K562 (cell line): ENCODE measurements at regions not wholly inside any gene's neighbourhood (a gene's known extent, or its start where the extent isn't known, plus 50 kb on each side); places are given as distances from the start of the nearest gene placed in this dataset.

Experiments used
- ATF4 ChIP-seq: fragments of 450-650 bp; formaldehyde crosslinking; IDR thresholded peaks from 2 replicates; pipeline ENCODE4 v1.4.0; 2022; ENCODE audit warnings: mild to moderate bottlenecking, moderate library complexity
- CEBPB ChIP-seq: fragments of 450-650 bp; IDR thresholded peaks from 2 replicates; pipeline ENCODE4 v1.6.1; 2016; ENCODE audit warnings: missing genetic modification characterization, missing compliant biosample characterization
- CTCF ChIP-seq, 3 experiments: IDR thresholded peaks in 2 of 3; conservative IDR thresholded peaks in 1 of 3; 2 replicates each; pipeline ENCODE4 v1.5.1; 2011 to 2012; ENCODE audit warnings: low read length in 3 of 3, mild to moderate bottlenecking in 3 of 3, control low read depth in 2 of 3, improper control_type of control experiment in 1 of 3, inconsistent platforms in 1 of 3, low read depth in 1 of 3, mixed read lengths in 1 of 3, moderate library complexity in 1 of 3; ENCODE audit not compliant: insufficient read depth in 2 of 3
- DMBX1 ChIP-seq: fragments of 250-450 bp; sonication (Bioruptor Pico); IDR thresholded peaks from 2 replicates; pipeline ENCODE4 v1.8.0; 2022; ENCODE audit warnings: inconsistent platforms, mild to moderate bottlenecking, moderate library complexity, borderline replicate concordance
- EP300 ChIP-seq: IDR thresholded peaks from 2 replicates; pipeline ENCODE4 v1.6.1; 2012; ENCODE audit warnings: low read length, improper control_type of control experiment
- EZH2 ChIP-seq: IDR thresholded peaks from 2 replicates; pipeline ENCODE4 v1.6.1; 2012; ENCODE audit warnings: low read depth, mild to moderate bottlenecking, inconsistent platforms, low read length, borderline replicate concordance
- MLLT1 ChIP-seq, 2 experiments: fragments of 450-650 bp; IDR thresholded peaks; 2 replicates each; pipeline ENCODE4 v1.6.1; 2016
- MYC ChIP-seq, 2 experiments: fragments of 250-450 bp in 1 of 2; sonication (Bioruptor Pico) in 1 of 2; IDR thresholded peaks; 2 replicates each; pipeline versions ENCODE4 v1.5.1 to v1.6.1; 2012 to 2021; ENCODE audit warnings: low read depth in 2 of 2, borderline replicate concordance in 1 of 2, improper control_type of control experiment in 1 of 2, low read length in 1 of 2, mild to moderate bottlenecking in 1 of 2, moderate library complexity in 1 of 2
- POLR2AphosphoS5 ChIP-seq: IDR thresholded peaks from 2 replicates; pipeline ENCODE4 v1.6.1; 2011; ENCODE audit warnings: mild to moderate bottlenecking, low read depth, low read length, moderate library complexity; ENCODE audit not compliant: control insufficient read depth, insufficient read depth
- RBFOX2 ChIP-seq: fragments of 200-400 bp; formaldehyde crosslinking; IDR thresholded peaks from 2 replicates; pipeline ENCODE4 v1.6.1; 2017; ENCODE audit warnings: low read depth, mild to moderate bottlenecking, low read length, moderate library complexity
- SNRNP70 ChIP-seq: fragments of 200-400 bp; formaldehyde crosslinking; optimal IDR thresholded peaks from 2 replicates; pipeline ENCODE3; 2017; ENCODE audit warnings: low read depth, low read length

- no peak for TF ChIP-seq CTCF (IDR thresholded peaks at IDR 0.05 in 2 of 3, conservative IDR thresholded peaks at IDR 0.05 in 1 of 3; ENCODE audit: insufficient read depth in 2 of 3, low read depth in 1 of 3, low read length in 3 of 3)
- TF ChIP-seq SNRNP70, result no peak
- no peak for TF ChIP-seq POLR2AphosphoS5
- no peak for TF ChIP-seq MYC (IDR thresholded peaks at IDR 0.05; ENCODE audit: low read depth, low read length)
- no peak for TF ChIP-seq MYC (CRISPR knock-in tag; IDR thresholded peaks at IDR 0.05; ENCODE audit: borderline replicate concordance, low read depth)
- TF ChIP-seq RBFOX2, result no peak
- no peak for TF ChIP-seq MLLT1 (IDR thresholded peaks at IDR 0.05)
- TF ChIP-seq CEBPB, result no peak
- TF ChIP-seq ATF4 (CRISPR knock-in tag), result no peak
- TF ChIP-seq DMBX1 (CRISPR knock-in tag), result no peak
- no peak for TF ChIP-seq EZH2
- no peak for TF ChIP-seq EP300
These were observed 100.4 kb downstream of the OTOR start for GRCh38 chr20:16848526-16848925.
